HG02759 (cell line): ENCODE measurements at regions not wholly inside any gene's neighbourhood (a gene's known extent, or its start where the extent isn't known, plus 50 kb on each side); places are given as distances from the start of the nearest gene placed in this dataset.
"Not testable (repeated sequence)": the region's sequence is repeated elsewhere in the genome, so short reads cannot be mapped to it uniquely, and the experiment has no call there.

ENCODE experiments used
- ATAC-seq: cut with Tn5 transposase; IDR thresholded peaks from one replicate; pipeline ENCODE4 v1.9.1; 2021; ENCODE audit warnings: mild to moderate bottlenecking, moderate library complexity; ENCODE audit not compliant: unreplicated experiment

DNA sequence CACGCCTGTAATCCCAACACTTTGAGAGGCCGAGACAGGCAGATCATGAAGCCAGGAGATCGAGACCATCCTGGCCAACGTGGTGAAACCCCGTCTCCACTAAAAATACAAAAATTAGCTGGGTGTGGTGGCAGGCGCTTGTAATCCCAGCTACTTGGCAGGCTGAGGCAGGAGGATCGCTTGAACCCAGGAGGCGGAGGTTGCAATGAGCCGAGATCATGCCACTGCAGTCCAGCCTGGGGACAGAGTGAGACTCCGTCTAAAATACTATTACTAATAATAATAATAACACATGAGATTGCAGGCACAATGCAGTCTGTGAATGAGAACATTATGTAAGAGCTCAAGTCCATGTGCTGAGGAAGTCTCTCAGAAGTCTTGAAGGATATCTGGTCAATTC, 1684.4 kb downstream of the SPATA31A7 start:
- not testable (repeated sequence) for ATAC-seq

DNA sequence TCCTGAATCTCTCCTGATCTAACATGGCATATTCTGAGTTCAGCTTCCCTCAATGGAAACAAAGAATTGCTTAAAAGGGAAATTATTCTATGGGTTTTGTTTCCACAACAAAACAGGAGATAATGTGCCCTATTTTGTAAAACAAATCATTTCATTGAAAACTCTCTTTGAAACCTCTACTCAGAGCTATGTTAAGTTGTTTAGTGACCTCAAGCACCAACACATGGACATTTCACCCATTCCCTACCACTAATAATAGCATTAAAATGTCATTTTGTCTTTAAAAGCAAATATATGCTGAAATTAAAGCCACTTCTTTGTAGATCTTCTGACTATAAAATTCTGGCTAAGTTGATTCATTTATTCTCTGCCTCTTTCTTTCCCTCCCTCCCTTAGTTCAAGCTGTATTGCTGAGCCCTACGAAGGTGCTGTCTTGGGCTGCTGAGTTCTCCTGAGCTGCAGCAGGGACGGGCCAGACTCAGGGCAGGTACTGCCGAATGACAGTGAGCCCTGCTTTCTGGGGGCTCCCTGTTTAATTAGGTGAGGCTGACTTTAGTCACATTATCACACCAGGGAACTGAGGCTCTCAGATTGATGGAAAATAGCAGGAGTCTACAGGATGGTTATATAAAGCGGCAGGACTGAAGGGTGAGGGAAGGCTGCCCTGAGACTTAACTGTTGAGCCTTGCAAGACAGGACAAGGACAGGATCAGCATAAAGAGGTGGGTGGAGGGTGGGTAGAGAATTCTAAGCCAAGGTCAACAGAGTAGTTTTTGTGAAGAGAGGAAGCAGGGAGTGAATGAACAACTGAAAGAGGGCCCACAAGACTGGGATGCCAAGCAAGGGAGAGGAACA, 1685.1 kb downstream of the SPATA31A7 start:
- not testable (repeated sequence) for ATAC-seq

GRCh38 chr9:62877552-62877951, 1687.7 kb downstream of the SPATA31A7 start:
- not testable (repeated sequence) for ATAC-seq

DNA sequence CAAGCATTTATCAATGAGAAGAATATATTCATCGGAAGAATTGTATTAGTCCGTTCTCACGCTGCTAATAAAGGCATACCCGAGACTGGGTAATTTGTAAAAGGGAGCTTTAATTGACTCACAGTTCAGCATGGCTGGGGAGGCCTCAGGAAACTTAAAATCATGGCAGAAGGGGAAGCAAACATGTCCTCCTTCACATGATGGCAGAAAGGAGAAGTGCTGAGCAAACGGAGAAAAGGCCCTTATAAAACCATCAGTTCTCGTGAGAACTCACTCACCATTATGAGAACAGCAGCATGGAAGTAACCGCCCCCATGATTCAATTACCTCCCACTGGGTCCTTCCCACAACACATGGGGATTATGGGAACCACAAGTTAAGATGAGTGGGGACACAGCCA, 1688.2 kb downstream of the SPATA31A7 start:
- ATAC-seq = not testable (repeated sequence)

- not testable (repeated sequence) for ATAC-seq
Measured at GRCh38 chr9:62880453-62880852, 1690.6 kb downstream of the SPATA31A7 start.

DNA sequence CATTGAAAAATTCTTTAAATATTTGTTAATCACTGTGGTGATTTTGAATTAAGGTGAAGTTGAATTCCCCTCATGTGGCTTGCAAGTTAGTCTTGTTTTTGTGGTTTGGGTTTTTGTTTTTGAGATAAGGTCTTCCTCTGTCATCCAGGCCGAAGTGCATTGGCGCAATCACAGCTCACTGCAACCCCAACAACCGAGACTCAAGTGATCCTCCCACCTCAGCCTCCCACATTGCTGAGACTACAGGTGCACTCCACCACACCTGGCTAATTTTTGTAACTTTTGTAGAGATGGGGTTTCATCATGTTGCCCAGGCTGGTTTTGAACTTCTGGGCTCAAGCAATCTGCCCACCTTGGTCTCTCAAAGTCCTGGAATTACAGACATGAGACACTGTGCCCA, 1691.1 kb downstream of the SPATA31A7 start:
- not testable (repeated sequence) for ATAC-seq

GRCh38 chr9:62881811-62882210, 1692.0 kb downstream of the SPATA31A7 start:
- ATAC-seq = not testable (repeated sequence)

GRCh38 chr9:62882717-62883116, 1692.9 kb downstream of the SPATA31A7 start:
- not testable (repeated sequence) for ATAC-seq

- not testable (repeated sequence) for ATAC-seq
Measured at GRCh38 chr9:62896692-62897091, 1706.9 kb downstream of the SPATA31A7 start.

- not testable (repeated sequence) for ATAC-seq
Measured at GRCh38 chr9:62897411-62898225, 1707.8 kb downstream of the SPATA31A7 start.

GRCh38 chr9:62899666-62900065, 1709.8 kb downstream of the SPATA31A7 start:
- ATAC-seq = not testable (repeated sequence)

GRCh38 chr9:62904061-62904460, 1714.2 kb downstream of the SPATA31A7 start:
- ATAC-seq = not testable (repeated sequence)

DNA sequence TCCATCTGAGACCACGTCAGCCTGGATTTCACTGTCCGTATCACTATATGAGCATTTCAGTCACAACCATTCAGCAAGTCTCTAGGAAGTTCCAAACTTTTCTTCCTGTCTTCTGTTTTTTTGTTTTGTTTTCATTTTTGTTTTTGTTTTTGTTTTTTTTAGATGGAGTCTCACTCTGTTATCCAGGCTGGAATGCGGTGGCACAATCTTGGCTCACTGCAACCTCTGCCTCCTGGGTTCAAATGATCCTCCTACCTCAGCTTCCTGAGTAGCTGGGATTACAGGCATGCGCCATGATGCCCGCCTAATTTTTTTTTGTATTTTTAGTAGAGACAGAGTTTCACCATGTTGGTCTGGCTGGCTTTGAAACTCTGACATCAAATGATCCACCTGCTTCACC, 1715.9 kb downstream of the SPATA31A7 start:
- not testable (repeated sequence) for ATAC-seq

- ATAC-seq = not testable (repeated sequence)
Measured at GRCh38 chr9:62907866-62908265, 1718.0 kb downstream of the SPATA31A7 start.

DNA sequence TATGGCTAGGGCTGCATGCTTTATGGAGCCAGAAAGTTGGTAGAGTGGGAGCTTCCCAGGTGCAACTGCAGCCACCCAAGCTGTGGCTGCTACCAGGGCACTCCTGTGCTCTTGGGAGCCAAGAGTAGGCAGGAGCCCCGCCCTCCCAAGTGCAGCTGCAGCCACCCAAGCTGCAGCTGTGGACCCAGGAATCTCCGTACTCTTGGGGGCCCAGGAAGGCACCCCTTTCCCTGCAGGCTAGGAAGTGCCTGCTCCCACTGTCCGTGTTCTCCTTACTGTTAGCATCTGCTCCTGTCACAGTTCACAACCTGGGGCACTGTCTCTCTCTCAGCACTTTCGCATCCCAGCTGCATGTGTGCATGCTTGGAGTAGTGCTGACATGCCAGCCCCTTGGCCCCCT, 1718.4 kb downstream of the SPATA31A7 start:
- not testable (repeated sequence) for ATAC-seq

DNA sequence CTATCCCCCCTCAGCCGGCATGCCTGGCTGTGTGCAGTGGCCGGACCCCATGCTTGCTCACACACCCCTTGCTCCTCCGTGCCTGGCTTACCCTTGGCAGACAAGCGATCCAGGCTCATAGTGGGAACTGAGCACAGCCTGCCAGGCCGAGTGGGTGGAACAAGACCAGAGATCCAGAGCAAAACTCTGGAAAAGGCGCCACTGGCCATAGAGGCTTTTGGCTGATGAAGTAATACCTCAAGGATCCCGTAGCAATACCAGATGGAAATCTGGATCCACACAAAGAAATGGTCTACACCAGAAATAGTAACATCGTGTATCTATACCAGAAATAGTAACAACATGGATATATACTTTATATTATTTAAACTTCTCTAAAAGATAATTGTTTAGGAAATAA, 1719.6 kb downstream of the SPATA31A7 start:
- ATAC-seq = not testable (repeated sequence)

DNA sequence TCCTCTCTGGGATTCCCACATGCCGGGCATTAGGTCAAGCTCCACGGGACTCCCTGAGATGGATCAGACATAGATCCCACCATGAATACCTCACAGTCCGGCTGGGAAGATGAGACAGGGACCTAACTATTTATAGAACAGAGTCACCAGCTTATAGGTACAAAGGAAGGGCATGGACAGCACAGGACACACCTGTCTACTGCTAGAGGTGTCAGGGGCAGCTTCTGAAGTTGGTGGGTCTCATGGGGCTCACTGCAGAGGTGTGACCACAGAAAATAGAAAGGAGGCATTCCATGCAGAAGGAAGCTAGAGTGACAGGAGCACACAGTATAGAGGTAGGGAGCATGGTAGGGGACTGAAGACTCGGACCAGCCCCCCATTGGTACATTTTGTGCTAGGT, 1722.4 kb downstream of the SPATA31A7 start:
- ATAC-seq = not testable (repeated sequence)

DNA sequence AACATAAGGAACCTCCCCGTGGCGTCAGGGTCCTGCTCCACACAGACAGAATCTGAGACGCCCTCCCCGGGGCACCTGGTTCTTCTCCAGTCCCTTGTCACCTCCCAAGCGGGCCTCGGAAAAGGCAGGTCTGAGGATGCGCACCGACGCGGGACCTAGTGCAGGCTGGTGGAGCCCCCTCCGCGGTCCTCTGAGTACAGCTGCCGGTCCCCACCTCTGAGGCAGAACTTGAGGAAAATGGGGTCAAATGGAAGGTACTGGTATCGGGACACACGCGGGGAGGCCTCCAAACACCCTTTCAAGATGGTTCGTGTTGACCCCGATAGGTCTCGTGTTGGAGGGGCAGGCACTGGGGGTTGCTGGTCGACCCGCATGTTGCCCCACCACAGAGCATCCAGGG, 1725.3 kb downstream of the SPATA31A7 start:
- ATAC-seq = not testable (repeated sequence)

DNA sequence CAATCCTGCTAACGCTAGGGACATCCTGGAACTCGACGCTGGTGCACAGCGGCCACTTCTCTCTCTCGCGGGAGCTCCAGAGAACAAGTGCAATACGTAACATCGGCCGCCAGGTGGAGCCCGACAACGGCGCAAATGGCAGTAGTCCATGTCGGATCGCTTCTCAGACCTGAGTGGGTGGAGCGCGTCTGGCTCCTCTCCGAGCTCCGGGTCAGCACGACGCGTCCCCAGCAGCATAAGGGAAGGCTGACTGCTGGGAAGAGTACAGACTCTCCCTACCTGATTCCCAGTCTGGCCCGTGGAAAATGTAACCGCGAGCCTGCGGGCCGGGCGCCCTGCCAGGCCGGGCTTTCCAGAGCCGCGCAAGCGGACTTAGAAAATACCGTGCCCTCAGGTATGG, 1725.8 kb downstream of the SPATA31A7 start:
- peak; percentile 100 for ATAC-seq

GRCh38 chr9:62918648-62919385, 1729.0 kb downstream of the SPATA31A7 start:
- ATAC-seq = not testable (repeated sequence)

DNA sequence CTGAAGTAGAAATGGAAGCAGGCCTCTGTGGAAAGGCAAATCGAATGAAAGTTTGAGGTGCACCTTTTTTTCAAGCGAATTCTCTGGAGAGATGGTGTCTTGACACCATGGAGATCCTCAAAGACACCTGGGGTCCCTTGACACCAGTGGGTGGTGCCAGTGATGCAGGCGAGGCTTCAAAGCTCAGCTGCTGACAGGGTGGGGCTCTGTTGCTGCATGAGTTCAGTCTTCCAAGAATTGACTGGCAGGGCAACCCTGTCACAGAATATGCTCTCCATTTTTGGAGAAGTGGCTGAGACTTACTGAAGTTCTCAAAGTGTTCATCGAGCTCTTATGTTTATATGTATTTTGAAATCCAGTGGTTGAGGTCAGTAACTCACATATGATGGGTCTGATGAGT, 1741.6 kb downstream of the SPATA31A7 start:
- ATAC-seq = not testable (repeated sequence)
